MM.1S (cell line): ENCODE measurements at regions not wholly inside any gene's neighbourhood (a gene's known extent, or its start where the extent isn't known, plus 50 kb on each side); places are given as distances from the start of the nearest gene placed in this dataset.

Experiments
- DNase-seq: peaks from one replicate; pipeline ENCODE4 v3.0.0-alpha.2; 2015
- H2AFZ ChIP-seq: fragments of 300-600 bp; sonication (generic); 2 replicates; pipeline ENCODE4 v1.6.0; 2016; ENCODE audit warnings: antibody characterized with exemption, low read length
- H3F3A ChIP-seq: fragments of 300-600 bp; sonication (generic); 2 replicates; pipeline ENCODE4 v1.6.1; 2016; ENCODE audit warnings: mild to moderate bottlenecking, antibody characterized with exemption, low read length, moderate library complexity, mixed read lengths; ENCODE audit not compliant: insufficient read depth
- H3K27ac ChIP-seq: fragments of 300-600 bp; sonication (generic); 2 replicates; pipeline ENCODE4 v1.5.1; 2016; ENCODE audit warnings: mild to moderate bottlenecking, low read length
- H3K27me3 ChIP-seq: fragments of 300-600 bp; sonication (generic); replicated peaks from 2 replicates; pipeline ENCODE4 v1.6.0; 2016; ENCODE audit warnings: low read length; ENCODE audit not compliant: insufficient read depth
- H3K36me3 ChIP-seq: fragments of 300-600 bp; sonication (generic); replicated peaks from 2 replicates; pipeline ENCODE4 v1.6.1; 2016; ENCODE audit warnings: mild to moderate bottlenecking, low read length, mixed read lengths; ENCODE audit not compliant: insufficient read depth
- H3K4me1 ChIP-seq: fragments of 300-600 bp; sonication (generic); 2 replicates; pipeline ENCODE4 v1.6.1; 2016; ENCODE audit warnings: low read length, mixed read lengths
- H3K4me2 ChIP-seq: fragments of 300-600 bp; sonication (generic); 2 replicates; pipeline ENCODE4 v1.6.0; 2016; ENCODE audit warnings: low read depth, low read length
- H3K4me3 ChIP-seq: fragments of 300-600 bp; sonication (generic); 2 replicates; pipeline ENCODE4 v1.5.1; 2016; ENCODE audit warnings: low read length, mixed read lengths
- H3K79me2 ChIP-seq: fragments of 300-600 bp; sonication (generic); 2 replicates; pipeline ENCODE4 v1.6.1; 2016; ENCODE audit warnings: mixed run types, low read length, mixed read lengths
- H3K9ac ChIP-seq: fragments of 300-600 bp; sonication (generic); 2 replicates; pipeline ENCODE4 v1.6.1; 2016; ENCODE audit warnings: low read length, mixed read lengths
- H3K9me2 ChIP-seq: fragments of 300-600 bp; sonication (generic); replicated peaks from 2 replicates; pipeline ENCODE4 v1.6.1; 2016; ENCODE audit warnings: mild to moderate bottlenecking, low read length, mixed read lengths; ENCODE audit not compliant: insufficient read depth
- H3K9me3 ChIP-seq: fragments of 300-600 bp; sonication (generic); replicated peaks from 2 replicates; pipeline ENCODE4 v1.6.1; 2016; ENCODE audit warnings: mild to moderate bottlenecking, low read length, mixed read lengths; ENCODE audit not compliant: insufficient read depth
- H4K20me1 ChIP-seq: fragments of 300-600 bp; sonication (generic); 2 replicates; pipeline ENCODE4 v1.6.1; 2016; ENCODE audit warnings: mild to moderate bottlenecking, low read length, moderate library complexity, mixed read lengths; ENCODE audit not compliant: insufficient read depth
- EZH2 ChIP-seq: fragments of 300-600 bp; sonication (generic); optimal IDR thresholded peaks from 2 replicates; pipeline ENCODE3; 2017; ENCODE audit warnings: low read depth, mild to moderate bottlenecking, antibody characterized with exemption, low read length, mixed read lengths
- EZH2phosphoT487 ChIP-seq: fragments of 300-600 bp; sonication (generic); IDR thresholded peaks from 2 replicates; pipeline ENCODE4 v1.6.1; 2018; ENCODE audit warnings: antibody characterized with exemption, low read length
- TF ChIP-seq, protein P1 (sequence below): fragments of 300-600 bp; sonication (generic); IDR thresholded peaks from 2 replicates; pipeline ENCODE4 v1.5.1; 2016; ENCODE audit warnings: antibody characterized with exemption, low read length, mixed read lengths

DNA sequence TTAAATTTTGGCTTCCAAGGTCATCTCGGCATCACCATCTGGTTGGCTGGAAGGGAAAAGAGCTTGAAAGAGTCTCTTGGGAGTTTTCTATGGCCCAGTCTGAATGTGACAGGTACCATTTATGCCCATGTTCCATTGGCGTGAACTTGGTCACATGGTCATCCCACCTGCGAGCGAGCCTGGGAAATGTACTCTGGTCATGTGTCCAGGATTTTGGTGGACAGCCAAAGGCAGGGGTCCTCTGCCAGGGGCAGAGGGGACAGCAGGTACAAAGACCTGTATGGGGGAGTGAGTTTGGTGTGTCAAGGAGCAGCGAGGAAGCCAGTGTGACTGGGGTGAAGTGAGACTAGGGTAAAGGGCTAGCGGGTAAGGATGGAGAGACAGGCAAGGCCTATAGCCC is 112.6 kb downstream of the CDC5L start:
- no peak for DNase-seq
- Histone ChIP-seq H3K4me2 (no peak overlapping the region), H3K9ac (no peak overlapping the region), H3K36me3 (no peaks in the 10 kb centered on the region), H3K9me3 (no peaks in the 10 kb centered on the region), H3K4me3 (no peak overlapping the region), H4K20me1 (no peaks in the 10 kb centered on the region), H3K9me2 (no peaks in the 10 kb centered on the region), H3K27ac (no peak overlapping the region), H3K79me2 (no peaks in the 10 kb centered on the region), H2AFZ (no peak overlapping the region), H3F3A (no peaks in the 10 kb centered on the region), H3K4me1 (no peaks in the 10 kb centered on the region), H3K27me3 (no peaks in the 10 kb centered on the region)
- TF ChIP-seq, protein P1, sequence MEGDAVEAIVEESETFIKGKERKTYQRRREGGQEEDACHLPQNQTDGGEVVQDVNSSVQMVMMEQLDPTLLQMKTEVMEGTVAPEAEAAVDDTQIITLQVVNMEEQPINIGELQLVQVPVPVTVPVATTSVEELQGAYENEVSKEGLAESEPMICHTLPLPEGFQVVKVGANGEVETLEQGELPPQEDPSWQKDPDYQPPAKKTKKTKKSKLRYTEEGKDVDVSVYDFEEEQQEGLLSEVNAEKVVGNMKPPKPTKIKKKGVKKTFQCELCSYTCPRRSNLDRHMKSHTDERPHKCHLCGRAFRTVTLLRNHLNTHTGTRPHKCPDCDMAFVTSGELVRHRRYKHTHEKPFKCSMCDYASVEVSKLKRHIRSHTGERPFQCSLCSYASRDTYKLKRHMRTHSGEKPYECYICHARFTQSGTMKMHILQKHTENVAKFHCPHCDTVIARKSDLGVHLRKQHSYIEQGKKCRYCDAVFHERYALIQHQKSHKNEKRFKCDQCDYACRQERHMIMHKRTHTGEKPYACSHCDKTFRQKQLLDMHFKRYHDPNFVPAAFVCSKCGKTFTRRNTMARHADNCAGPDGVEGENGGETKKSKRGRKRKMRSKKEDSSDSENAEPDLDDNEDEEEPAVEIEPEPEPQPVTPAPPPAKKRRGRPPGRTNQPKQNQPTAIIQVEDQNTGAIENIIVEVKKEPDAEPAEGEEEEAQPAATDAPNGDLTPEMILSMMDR: no peak
- TF ChIP-seq EZH2 (no peak), EZH2phosphoT487 (no peak)

DNA sequence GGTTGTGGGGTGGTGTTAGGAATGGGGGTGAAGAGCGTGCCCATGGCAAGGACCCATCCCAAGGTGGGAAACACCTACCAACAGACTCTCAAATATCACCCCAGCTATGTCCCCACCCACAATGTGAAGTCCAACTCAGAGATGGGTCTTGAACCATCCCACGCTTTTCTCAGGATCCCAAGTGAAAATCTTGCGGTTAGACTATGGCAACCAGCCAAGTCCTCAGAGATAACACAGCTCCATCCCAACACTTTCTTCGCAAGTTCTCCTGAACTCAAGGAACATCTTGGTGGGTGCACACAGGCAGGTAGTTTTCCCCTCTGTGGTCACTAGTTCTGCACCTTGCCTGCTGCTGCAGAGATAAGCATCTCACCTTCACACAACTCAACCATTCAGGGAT is 116.0 kb downstream of the CDC5L start:
- Histone ChIP-seq H3K79me2 (no peaks in the 10 kb centered on the region), H4K20me1 (no peaks in the 10 kb centered on the region), H3K4me3 (no peak overlapping the region), H3K4me1 (no peaks in the 10 kb centered on the region), H3K27me3 (no peaks in the 10 kb centered on the region), H3K4me2 (no peak overlapping the region), H3K9me2 (no peaks in the 10 kb centered on the region), H3K9me3 (no peaks in the 10 kb centered on the region), H3F3A (no peaks in the 10 kb centered on the region), H3K36me3 (no peaks in the 10 kb centered on the region), H2AFZ (no peak overlapping the region), H3K27ac (no peak overlapping the region), H3K9ac (no peak overlapping the region)
- no peak for TF ChIP-seq EZH2
- TF ChIP-seq, protein P1: no peak
- no peak for TF ChIP-seq EZH2phosphoT487
- DNase-seq: no peak

DNA sequence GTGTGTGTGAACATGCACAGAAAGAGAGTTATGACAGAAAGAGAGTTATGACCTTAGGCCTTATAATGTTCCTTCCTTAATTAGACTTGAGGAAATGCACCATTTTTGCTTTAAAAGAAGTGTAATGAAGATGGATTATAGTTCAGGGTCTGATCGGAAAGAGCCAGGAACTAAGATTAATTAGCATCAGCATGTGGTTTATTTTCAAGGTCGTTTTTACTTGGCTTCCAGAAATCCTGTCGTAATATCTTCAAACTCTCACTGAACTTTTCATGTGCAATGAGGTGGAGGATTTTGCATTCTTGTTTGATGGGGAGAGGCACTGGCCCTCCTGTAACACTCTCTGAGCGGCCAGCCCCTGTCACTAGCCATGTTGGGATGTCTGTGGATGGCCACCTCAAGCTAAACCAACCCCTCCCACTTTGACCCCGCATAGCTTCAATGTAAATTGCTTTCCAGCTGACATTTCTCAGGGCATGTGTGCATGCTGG is 116.8 kb downstream of the CDC5L start:
- Histone ChIP-seq H3K27me3 (no peaks in the 10 kb centered on the region), H3K4me2 (no peak overlapping the region), H2AFZ (no peak overlapping the region), H3K9ac (no peak overlapping the region), H3K4me1 (no peaks in the 10 kb centered on the region), H3K9me2 (no peaks in the 10 kb centered on the region), H3F3A (no peaks in the 10 kb centered on the region), H3K36me3 (no peaks in the 10 kb centered on the region), H3K79me2 (no peaks in the 10 kb centered on the region), H3K9me3 (no peaks in the 10 kb centered on the region), H3K27ac (no peak overlapping the region), H4K20me1 (no peaks in the 10 kb centered on the region), H3K4me3 (no peak overlapping the region)
- DNase-seq: no peak
- TF ChIP-seq, protein P1: no peak
- TF ChIP-seq EZH2phosphoT487 (no peak), EZH2 (no peak)
